ENCODE measurements at regions not wholly inside any gene's neighbourhood (a gene's known extent, or its start where the extent isn't known, plus 50 kb on each side); places are given as distances from the start of the nearest gene placed in this dataset.

- no peak for TF ChIP-seq CTCF (IDR thresholded peaks at IDR 0.05; ENCODE audit: low read depth, low read length)
- no peak for TF ChIP-seq POLR2A (IDR thresholded peaks at IDR 0.05; ENCODE audit: extremely low read depth, insufficient read length)
Measured at GRCh38 chr4:138292321-138292720, 50.2 kb upstream of the SLC7A11 start.
